Endothelial cell of umbilical vein (primary cell): ENCODE measurements at regions not wholly inside any gene's neighbourhood (a gene's known extent, or its start where the extent isn't known, plus 50 kb on each side); places are given as distances from the start of the nearest gene placed in this dataset.

Experiments used
- BruUV-seq: library from RNA; stranded (reverse); fragments of 400-500 nt; replicated peaks from 2 replicates; lab custom pipeline; 2021; lab: Mats Ljungman, UMichigan
- CTCF ChIA-PET: fragments of 300-600, 350-600 bp; sonication (Branson Sonifier 250); formaldehyde crosslinking; loops from one replicate; lab custom pipeline; 2021; ENCODE audit warnings: antibody characterized with exemption, inconsistent platforms; lab: Charles Lee
- POLR2A ChIA-PET: fragments of 300-600, 350-600 bp; sonication (Branson Sonifier 250); formaldehyde crosslinking; loops from one replicate; lab custom pipeline; 2021; ENCODE audit warnings: antibody characterized with exemption, inconsistent platforms; lab: Charles Lee
- DNase-seq: peaks from one replicate; pipeline ENCODE4 v3.0.0-alpha.2; 2011; ENCODE audit warnings: low read depth, low spot score
- FAIRE-seq: peaks from 2 replicates; lab custom pipeline; 2011; peaks lifted over from hg19 to GRCh38; lab: Jason Lieb, UNC
- H2AFZ ChIP-seq: 2 replicates; pipeline ENCODE4 v1.6.0; 2012; ENCODE audit warnings: low read depth, low read length, control low read depth, inconsistent platforms
- H3K27ac ChIP-seq: 2 replicates; pipeline ENCODE4 v1.5.1; 2011; ENCODE audit warnings: low read depth, mild to moderate bottlenecking, control low read depth, low read length, moderate library complexity; ENCODE audit not compliant: insufficient read depth
- H3K27me3 ChIP-seq, 2 experiments: 2 replicates each; pipeline versions ENCODE4 v1.6.0 to v1.6.1; 2011; ENCODE audit warnings: low read length in 2 of 2, mixed read lengths in 1 of 2; ENCODE audit not compliant: control insufficient read depth in 2 of 2, insufficient read depth in 2 of 2
- H3K36me3 ChIP-seq, 2 experiments: 2 replicates in 1 of 2; 3 replicates in 1 of 2; pipeline ENCODE4 v1.5.1; 2011; ENCODE audit warnings: low read length in 2 of 2, mild to moderate bottlenecking in 1 of 2, moderate library complexity in 1 of 2; ENCODE audit not compliant: control insufficient read depth in 2 of 2, insufficient read depth in 2 of 2; ENCODE audit errors: extremely low read depth in 1 of 2
- H3K4me1 ChIP-seq: 3 replicates; pipeline ENCODE4 v1.5.1; 2011; ENCODE audit warnings: mild to moderate bottlenecking, low read length; ENCODE audit not compliant: control insufficient read depth, insufficient read depth; ENCODE audit errors: extremely low read depth
- H3K4me2 ChIP-seq: 2 replicates; pipeline ENCODE4 v1.6.1; 2011; ENCODE audit warnings: low read length, control low read depth, mixed read lengths; ENCODE audit not compliant: insufficient read depth
- H3K4me3 ChIP-seq, 3 experiments: fragments of 200-600 bp in 1 of 3; sonication (generic), shearing (Covaris generic) in 1 of 3; replicated peaks in 1 of 3; 2 replicates each; pipeline ENCODE4 v1.5.1; 2011 to 2016; ENCODE audit warnings: control low read depth in 3 of 3, low read length in 3 of 3, mild to moderate bottlenecking in 2 of 3, inconsistent platforms in 1 of 3, low read depth in 1 of 3, moderate library complexity in 1 of 3; ENCODE audit not compliant: insufficient read depth in 1 of 3
- H3K79me2 ChIP-seq: 2 replicates; pipeline ENCODE4 v1.6.0; 2012; ENCODE audit warnings: low read length, inconsistent platforms; ENCODE audit not compliant: control insufficient read depth, insufficient read depth
- H3K9ac ChIP-seq: replicated peaks from 2 replicates; pipeline ENCODE3; 2011; ENCODE audit warnings: low read length, control low read depth; ENCODE audit not compliant: insufficient read depth; ENCODE audit errors: extremely low read depth
- H3K9me1 ChIP-seq: replicated peaks from 3 replicates; pipeline ENCODE4 v1.6.0; 2011; ENCODE audit warnings: mild to moderate bottlenecking, low read length; ENCODE audit not compliant: control insufficient read depth, insufficient read depth; ENCODE audit errors: extremely low read depth
- H3K9me3 ChIP-seq: replicated peaks from 2 replicates; pipeline ENCODE4 v1.5.1; 2012; ENCODE audit warnings: low read length, inconsistent platforms; ENCODE audit not compliant: control insufficient read depth, insufficient read depth
- H4K20me1 ChIP-seq: replicated peaks from 2 replicates; pipeline ENCODE3; 2011; ENCODE audit warnings: mild to moderate bottlenecking, low read length; ENCODE audit not compliant: control insufficient read depth, insufficient read depth; ENCODE audit errors: extremely low read depth
- CTCF ChIP-seq, 2 donors: IDR thresholded peaks; 1 replicate in 1 of 2; 2 replicates in 1 of 2; pipeline ENCODE4 v1.5.1; 2011; ENCODE audit warnings: low read length in 2 of 2, mild to moderate bottlenecking in 2 of 2, moderate library complexity in 2 of 2, control low read depth in 1 of 2, inconsistent platforms in 1 of 2, low read depth in 1 of 2; ENCODE audit not compliant: insufficient read depth in 1 of 2; ENCODE audit errors: extremely low read depth in 1 of 2
- EZH2 ChIP-seq: IDR thresholded peaks from 2 replicates; pipeline ENCODE4 v1.6.1; 2012; ENCODE audit warnings: borderline replicate concordance, low read depth, mild to moderate bottlenecking, moderate library complexity, low read length, inconsistent platforms; ENCODE audit not compliant: severe bottlenecking
- FOS ChIP-seq: IDR thresholded peaks from 2 replicates; pipeline ENCODE4 v1.6.1; 2011; ENCODE audit warnings: mild to moderate bottlenecking, low read length, moderate library complexity, borderline replicate concordance; ENCODE audit not compliant: insufficient read depth
- GATA2 ChIP-seq: IDR thresholded peaks from 2 replicates; pipeline ENCODE4 v1.7.0; 2011; ENCODE audit warnings: low read depth, mild to moderate bottlenecking, moderate library complexity, mixed read lengths, low read length; ENCODE audit not compliant: insufficient read length, insufficient read depth
- JUN ChIP-seq: IDR thresholded peaks from 2 replicates; pipeline ENCODE4 v1.6.1; 2011; ENCODE audit warnings: borderline replicate concordance, low read depth; ENCODE audit not compliant: insufficient read length, insufficient read depth
- MAX ChIP-seq: IDR thresholded peaks from 2 replicates; pipeline ENCODE4 v1.6.1; 2011; ENCODE audit not compliant: insufficient read depth, insufficient read length
- MYC ChIP-seq: IDR thresholded peaks from one replicate; pipeline ENCODE4 v1.6.1; 2011; ENCODE audit warnings: mild to moderate bottlenecking, low read depth, low read length
- POLR2A ChIP-seq: IDR thresholded peaks from 2 replicates; pipeline ENCODE4 v1.6.1; 2012; ENCODE audit warnings: low read depth, mild to moderate bottlenecking, control low read depth, low read length
- POLR2AphosphoS5 ChIP-seq: IDR thresholded peaks from 2 replicates; pipeline ENCODE4 v1.6.1; 2012; ENCODE audit warnings: low read depth, mild to moderate bottlenecking, control low read depth, low read length, moderate library complexity; ENCODE audit not compliant: insufficient read depth
- dilution Hi-C: fragments of 300-500 bp; cut with MboI; formaldehyde crosslinking; loops from one replicate; pipeline ENCODE4 v1.15.0; 2019; ENCODE audit warnings: low sequenced_read_pairs; ENCODE audit not compliant: extremely low pct_ligation_motif_present
- intact Hi-C: fragments of 100-400 bp; cut with micrococcal nuclease; formaldehyde crosslinking; loops from one replicate; pipeline ENCODE4 v1.10.0; 2022

DNA sequence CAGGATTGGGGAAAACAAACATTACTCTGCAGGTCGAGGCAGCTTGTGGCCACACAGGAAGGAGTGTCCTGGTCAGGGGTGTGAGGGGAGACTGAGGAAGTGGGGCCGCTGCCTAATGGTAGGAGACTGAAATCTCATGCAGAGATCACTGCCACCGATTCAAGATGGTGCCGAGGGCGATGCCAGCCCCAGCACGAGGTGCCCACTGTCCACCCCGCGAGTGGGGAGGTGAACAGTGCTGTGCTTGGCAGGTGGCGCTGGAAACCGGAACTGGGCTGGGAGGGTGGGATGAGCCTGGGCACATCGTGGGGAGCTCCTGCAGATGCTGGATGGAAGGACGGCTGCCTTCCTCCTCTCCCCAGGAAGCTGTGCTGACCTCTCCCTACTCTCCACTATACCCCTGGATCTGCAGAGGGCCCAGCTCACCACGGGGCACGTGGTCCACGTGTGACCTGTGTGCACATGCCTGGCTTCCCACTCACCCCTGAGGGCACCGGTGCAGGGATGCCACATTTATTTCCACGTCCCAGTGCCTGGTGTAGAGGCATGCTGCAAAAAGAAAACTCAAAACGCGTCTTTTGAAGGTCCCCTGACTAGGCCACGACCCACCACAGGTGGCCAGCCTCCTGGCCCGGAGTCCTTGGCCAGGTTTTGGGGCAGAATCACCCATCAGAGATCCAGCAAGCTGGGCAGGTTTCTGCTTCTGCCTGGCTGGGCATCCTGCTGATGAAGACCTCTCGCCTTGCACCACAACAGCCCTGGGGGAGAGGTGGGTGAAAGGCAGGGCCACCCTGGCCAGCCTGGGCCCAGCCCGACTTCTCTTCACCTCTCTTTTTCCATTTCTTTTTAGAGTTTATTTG is 71.7 kb upstream of the FCN1 start:
- H3K4me1 ChIP-seq = no peaks in the 10 kb centered on the region
- no peak for DNase-seq
- POLR2A ChIA-PET = no interaction called here
- dilution Hi-C loops = no loop called here
- H3K27ac ChIP-seq = no peak overlapping the region
- no peaks in the 10 kb centered on the region for H4K20me1 ChIP-seq
- H3K27me3 ChIP-seq = no peaks in the 10 kb centered on the region
- no peak for TF ChIP-seq JUN
- no peak for TF ChIP-seq CTCF (IDR thresholded peaks at IDR 0.05; ENCODE audit: extremely low read depth in 1 of 2, insufficient read depth in 1 of 2, low read depth in 1 of 2, low read length in 2 of 2)
- TF ChIP-seq POLR2A = no peak
- no peak for TF ChIP-seq GATA2
- no peak for TF ChIP-seq FOS
- TF ChIP-seq MYC = no peak
- TF ChIP-seq MAX = no peak
- TF ChIP-seq POLR2AphosphoS5 = no peak
- TF ChIP-seq EZH2 = no peak
- no peaks in the 10 kb centered on the region for H3K9me1 ChIP-seq
- H3K36me3 ChIP-seq = no peaks in the 10 kb centered on the region
- H3K4me3 ChIP-seq = no peak overlapping the region
- no peak for FAIRE-seq
- CTCF ChIA-PET = no interaction called here
- H3K9ac ChIP-seq = no peak overlapping the region
- intact Hi-C loops = no loop called here
- peaks cover 1% of the 10 kb centered on the region for H3K9me3 ChIP-seq
- no peak overlapping the region for H3K4me2 ChIP-seq
- BruUV-seq = no TSS peak
- H2AFZ ChIP-seq = no peak overlapping the region
- no peaks in the 10 kb centered on the region for H3K79me2 ChIP-seq
